Nephron (organoid): ENCODE measurements at regions not wholly inside any gene's neighbourhood (a gene's known extent, or its start where the extent isn't known, plus 50 kb on each side); places are given as distances from the start of the nearest gene placed in this dataset.

ENCODE experiments used
- H3K27ac Mint-ChIP-seq, 3 experiments: 2 replicates each; pipeline ENCODE4 v1.8.0; 2020; ENCODE audit warnings: mixed read lengths in 3 of 3, mild to moderate bottlenecking in 2 of 3, moderate library complexity in 1 of 3
- H3K27me3 Mint-ChIP-seq: 2 replicates; pipeline ENCODE4 v1.8.0; 2021; ENCODE audit warnings: low read depth, mild to moderate bottlenecking, moderate library complexity, mixed read lengths
- H3K36me3 Mint-ChIP-seq: 2 replicates; pipeline ENCODE4 v1.8.0; 2020; ENCODE audit warnings: low read depth, mixed read lengths
- H3K4me1 Mint-ChIP-seq: 2 replicates; pipeline ENCODE4 v1.8.0; 2020; ENCODE audit warnings: mixed read lengths
- H3K4me3 Mint-ChIP-seq, 3 experiments: 2 replicates each; pipeline ENCODE4 v1.8.0; 2020; ENCODE audit warnings: mild to moderate bottlenecking in 3 of 3, mixed read lengths in 3 of 3, moderate library complexity in 2 of 3
- H3K9me3 Mint-ChIP-seq: 2 replicates; pipeline ENCODE4 v1.8.0; 2020; ENCODE audit warnings: mixed read lengths
- TF ChIP-seq, protein P1 (sequence below), 3 experiments: fragments of 200-600 bp; sonication (generic); IDR thresholded peaks; one replicate each; pipeline ENCODE4 v1.5.0; 2021; ENCODE audit warnings: antibody characterized with exemption in 3 of 3; ENCODE audit not compliant: unreplicated experiment in 3 of 3

DNA sequence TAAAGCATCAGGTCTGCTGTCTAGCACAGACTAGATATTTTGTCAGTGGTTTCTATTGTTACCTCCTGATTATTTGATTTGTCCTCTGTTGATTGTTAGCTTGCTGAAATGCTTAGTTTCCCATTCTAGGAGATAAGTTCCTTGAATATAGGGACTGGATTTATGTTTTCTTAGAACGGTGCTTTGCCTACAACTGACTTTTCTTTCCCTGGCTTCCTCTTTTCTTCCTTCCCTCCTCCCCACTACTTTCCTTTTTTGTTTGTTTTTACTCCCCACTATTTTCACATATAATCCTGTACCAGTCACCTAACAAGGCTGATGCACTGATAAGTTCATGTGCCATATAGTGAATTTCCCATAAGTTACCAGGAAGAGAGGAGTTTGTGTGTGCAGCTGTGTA is 58.5 kb upstream of the METAP2 start:
- Mint-ChIP-seq H3K4me3 (no peak overlapping the region), H3K9me3 (no peaks in the 10 kb centered on the region), H3K27ac (no peak overlapping the region), H3K36me3 (no peaks in the 10 kb centered on the region), H3K27me3 (no peaks in the 10 kb centered on the region), H3K4me1 (peaks cover 22% of the 10 kb centered on the region)
- TF ChIP-seq, protein P1, sequence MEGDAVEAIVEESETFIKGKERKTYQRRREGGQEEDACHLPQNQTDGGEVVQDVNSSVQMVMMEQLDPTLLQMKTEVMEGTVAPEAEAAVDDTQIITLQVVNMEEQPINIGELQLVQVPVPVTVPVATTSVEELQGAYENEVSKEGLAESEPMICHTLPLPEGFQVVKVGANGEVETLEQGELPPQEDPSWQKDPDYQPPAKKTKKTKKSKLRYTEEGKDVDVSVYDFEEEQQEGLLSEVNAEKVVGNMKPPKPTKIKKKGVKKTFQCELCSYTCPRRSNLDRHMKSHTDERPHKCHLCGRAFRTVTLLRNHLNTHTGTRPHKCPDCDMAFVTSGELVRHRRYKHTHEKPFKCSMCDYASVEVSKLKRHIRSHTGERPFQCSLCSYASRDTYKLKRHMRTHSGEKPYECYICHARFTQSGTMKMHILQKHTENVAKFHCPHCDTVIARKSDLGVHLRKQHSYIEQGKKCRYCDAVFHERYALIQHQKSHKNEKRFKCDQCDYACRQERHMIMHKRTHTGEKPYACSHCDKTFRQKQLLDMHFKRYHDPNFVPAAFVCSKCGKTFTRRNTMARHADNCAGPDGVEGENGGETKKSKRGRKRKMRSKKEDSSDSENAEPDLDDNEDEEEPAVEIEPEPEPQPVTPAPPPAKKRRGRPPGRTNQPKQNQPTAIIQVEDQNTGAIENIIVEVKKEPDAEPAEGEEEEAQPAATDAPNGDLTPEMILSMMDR (IDR thresholded peaks at IDR 0.05; ENCODE audit: unreplicated experiment in 3 of 3): no peak

DNA sequence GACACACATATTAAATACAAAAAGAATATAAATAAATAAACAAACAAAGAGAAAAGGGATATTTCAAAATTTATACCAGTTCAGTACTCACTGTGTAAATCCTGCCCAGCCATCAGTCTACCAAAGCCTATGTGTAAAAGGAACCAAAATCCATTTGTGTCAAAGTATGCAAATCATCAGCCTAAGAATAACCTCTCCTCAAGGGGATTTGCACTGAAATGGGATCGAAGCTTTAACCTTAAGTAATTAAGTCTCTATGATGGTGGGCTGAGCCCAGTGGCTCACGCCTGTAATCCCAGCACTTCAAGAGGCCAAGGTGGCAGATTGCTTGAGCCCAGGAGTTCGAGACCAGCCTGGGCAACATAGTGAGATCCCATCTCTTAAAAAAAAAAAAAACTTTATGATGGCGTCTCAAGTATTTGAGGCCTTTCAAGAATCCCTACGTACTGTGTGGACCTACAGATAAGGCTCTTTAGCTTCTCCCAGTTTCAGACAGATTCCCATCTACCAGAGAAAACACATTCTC is 57.8 kb upstream of the METAP2 start:
- Mint-ChIP-seq H3K36me3 (no peaks in the 10 kb centered on the region), H3K27me3 (no peaks in the 10 kb centered on the region), H3K4me1 (peaks cover 22% of the 10 kb centered on the region), H3K27ac (no peak overlapping the region), H3K4me3 (no peak overlapping the region), H3K9me3 (no peaks in the 10 kb centered on the region)
- TF ChIP-seq, protein P1 (IDR thresholded peaks at IDR 0.05; ENCODE audit: unreplicated experiment in 3 of 3): no peak

DNA sequence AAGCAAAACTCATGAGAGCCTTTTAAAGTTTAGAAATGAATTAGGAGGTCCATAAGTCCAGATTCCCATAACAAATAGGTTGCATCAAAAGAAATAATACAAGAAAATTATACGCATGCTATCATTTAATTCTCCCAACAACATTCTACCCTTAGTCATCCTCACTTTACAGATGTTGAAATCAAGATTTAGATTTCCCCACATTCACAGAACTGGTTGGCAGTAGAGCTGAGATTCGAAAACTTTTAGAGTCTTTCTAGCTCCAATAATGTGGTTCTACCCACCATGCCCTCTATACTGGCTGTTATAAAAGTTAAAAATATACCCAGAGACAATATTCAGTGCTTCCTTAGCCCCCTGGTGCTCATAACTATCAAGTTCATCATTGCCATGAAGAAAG is 56.6 kb upstream of the METAP2 start:
- TF ChIP-seq, protein P1 (IDR thresholded peaks at IDR 0.05; ENCODE audit: unreplicated experiment in 3 of 3): no peak
- Mint-ChIP-seq H3K36me3 (no peaks in the 10 kb centered on the region), H3K27ac (peak overlapping the region; percentile 71 to 84 (median 78)), H3K4me3 (no peak overlapping the region), H3K4me1 (peaks cover 22% of the 10 kb centered on the region), H3K9me3 (no peaks in the 10 kb centered on the region), H3K27me3 (no peaks in the 10 kb centered on the region)

DNA sequence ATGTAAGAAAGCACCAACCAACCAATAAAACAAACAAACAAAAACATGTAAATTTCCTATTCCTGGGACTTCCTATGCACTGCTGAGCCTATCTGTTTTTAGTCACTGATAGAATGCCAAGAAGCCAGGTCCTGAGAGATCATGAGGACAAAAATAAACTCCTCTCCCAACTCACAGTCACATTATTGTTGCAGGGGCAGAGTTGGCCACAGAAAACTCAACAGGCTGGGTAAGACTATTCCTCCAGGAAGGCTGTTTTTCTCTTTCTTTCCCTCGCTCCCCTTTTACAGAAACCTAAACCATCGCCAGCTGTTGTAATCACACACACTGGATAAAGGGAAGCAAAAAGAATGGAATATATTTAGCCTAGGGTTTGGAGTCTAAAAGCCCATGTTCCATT is 55.8 kb upstream of the METAP2 start:
- Mint-ChIP-seq H3K36me3 (no peaks in the 10 kb centered on the region), H3K27ac (peak overlapping the region; percentile 71 to 84 (median 78)), H3K27me3 (no peaks in the 10 kb centered on the region), H3K4me1 (peaks cover 16% of the 10 kb centered on the region), H3K9me3 (no peaks in the 10 kb centered on the region), H3K4me3 (no peak overlapping the region)
- TF ChIP-seq, protein P1 (IDR thresholded peaks at IDR 0.05; ENCODE audit: unreplicated experiment in 3 of 3): no peak
